Prostate gland (tissue), 2 donors: ENCODE measurements at regions not wholly inside any gene's neighbourhood (a gene's known extent, or its start where the extent isn't known, plus 50 kb on each side); places are given as distances from the start of the nearest gene placed in this dataset.

Experiments used
- POLR2A ChIP-seq: fragments of 450-650 bp; IDR thresholded peaks from one replicate; pipeline ENCODE4 v1.6.1; 2016; ENCODE audit warnings: antibody characterized with exemption, mild to moderate bottlenecking
- TF ChIP-seq, protein P1 (sequence below), 4 experiments: fragments of 200-600 bp in 2 of 4; fragments of 450-650 bp in 2 of 4; sonication (generic) in 2 of 4; IDR thresholded peaks; 1 replicate in 3 of 4; 2 replicates in 1 of 4; pipeline ENCODE4 v1.5.1; 2016 to 2019; ENCODE audit warnings: antibody characterized with exemption in 4 of 4, mild to moderate bottlenecking in 2 of 4, moderate library complexity in 2 of 4

DNA sequence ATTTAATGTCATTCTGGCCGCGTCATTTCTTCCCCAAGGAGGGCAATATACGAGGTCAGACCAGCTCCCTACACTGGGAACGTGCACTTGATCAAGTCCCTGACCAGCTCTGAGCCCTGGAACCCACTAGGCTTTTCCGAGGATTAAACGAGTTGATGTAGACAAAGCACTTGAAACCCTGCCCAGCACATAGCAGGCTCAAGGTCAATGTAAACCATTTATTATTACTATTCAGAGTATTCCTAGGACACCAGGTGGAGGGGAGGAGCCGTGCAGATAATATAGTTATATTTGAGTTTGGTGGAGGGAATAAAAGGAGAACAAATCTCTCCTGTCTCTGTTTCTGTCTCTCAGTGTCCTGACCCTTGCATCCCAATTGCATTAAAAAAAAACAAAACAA, 174.1 kb upstream of the IGSF21 start:
- TF ChIP-seq, protein P1, sequence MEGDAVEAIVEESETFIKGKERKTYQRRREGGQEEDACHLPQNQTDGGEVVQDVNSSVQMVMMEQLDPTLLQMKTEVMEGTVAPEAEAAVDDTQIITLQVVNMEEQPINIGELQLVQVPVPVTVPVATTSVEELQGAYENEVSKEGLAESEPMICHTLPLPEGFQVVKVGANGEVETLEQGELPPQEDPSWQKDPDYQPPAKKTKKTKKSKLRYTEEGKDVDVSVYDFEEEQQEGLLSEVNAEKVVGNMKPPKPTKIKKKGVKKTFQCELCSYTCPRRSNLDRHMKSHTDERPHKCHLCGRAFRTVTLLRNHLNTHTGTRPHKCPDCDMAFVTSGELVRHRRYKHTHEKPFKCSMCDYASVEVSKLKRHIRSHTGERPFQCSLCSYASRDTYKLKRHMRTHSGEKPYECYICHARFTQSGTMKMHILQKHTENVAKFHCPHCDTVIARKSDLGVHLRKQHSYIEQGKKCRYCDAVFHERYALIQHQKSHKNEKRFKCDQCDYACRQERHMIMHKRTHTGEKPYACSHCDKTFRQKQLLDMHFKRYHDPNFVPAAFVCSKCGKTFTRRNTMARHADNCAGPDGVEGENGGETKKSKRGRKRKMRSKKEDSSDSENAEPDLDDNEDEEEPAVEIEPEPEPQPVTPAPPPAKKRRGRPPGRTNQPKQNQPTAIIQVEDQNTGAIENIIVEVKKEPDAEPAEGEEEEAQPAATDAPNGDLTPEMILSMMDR (IDR thresholded peaks at IDR 0.05), result no peak
- no peak for TF ChIP-seq POLR2A
